ENCODE measurements at regions not wholly inside any gene's neighbourhood (a gene's known extent, or its start where the extent isn't known, plus 50 kb on each side); places are given as distances from the start of the nearest gene placed in this dataset.
A peak's percentile ranks its signal among the peaks of the same experiment; 100 is the strongest.

- no peak for TF ChIP-seq GABPA (IDR thresholded peaks at IDR 0.05 in 1 of 2, conservative IDR thresholded peaks at IDR 0.05 in 1 of 2)
- peak; percentile 46 for TF ChIP-seq CTCF (IDR thresholded peaks at IDR 0.05; ENCODE audit: low read depth, low read length, missing input control)
- TF ChIP-seq SP1 (IDR thresholded peaks at IDR 0.05): no peak
- TF ChIP-seq JUND (IDR thresholded peaks at IDR 0.05): no peak
- TF ChIP-seq TAF1 (conservative IDR thresholded peaks at IDR 0.05): no peak
- no peak for TF ChIP-seq YY1 (IDR thresholded peaks at IDR 0.05)
- TF ChIP-seq RAD21 (IDR thresholded peaks at IDR 0.05): peak; percentile 80 to 85
- TF ChIP-seq ATF3 (IDR thresholded peaks at IDR 0.05): no peak
- no peak for TF ChIP-seq EGR1 (IDR thresholded peaks at IDR 0.05; ENCODE audit: low read depth in 2 of 2)
- no peak for TF ChIP-seq REST (IDR thresholded peaks at IDR 0.05)
- no peak for TF ChIP-seq MAX (IDR thresholded peaks at IDR 0.05)
- no peak for TF ChIP-seq RXRA (IDR thresholded peaks at IDR 0.05)
- TF ChIP-seq NR2F2 (IDR thresholded peaks at IDR 0.05): no peak
- TF ChIP-seq FOXA1 (IDR thresholded peaks at IDR 0.05): no peak
Observed at GRCh38 chr12:61654698-61655097, 605.5 kb upstream of the USP15 start.
